AG04450 (cell line): ENCODE measurements at regions not wholly inside any gene's neighbourhood (a gene's known extent, or its start where the extent isn't known, plus 50 kb on each side); places are given as distances from the start of the nearest gene placed in this dataset.

ENCODE experiments used
- CTCF ChIA-PET: fragments of 300-600, 350-600 bp; formaldehyde crosslinking; extraction: SDS; loops from one replicate; lab custom pipeline; 2022; ENCODE audit warnings: antibody characterized with exemption, inconsistent platforms; lab: Charles Lee
- POLR2A ChIA-PET: fragments of 350-600 bp; formaldehyde crosslinking; extraction: SDS; loops from one replicate; lab custom pipeline; 2021; ENCODE audit warnings: antibody characterized with exemption, inconsistent platforms; lab: Yijun Ruan, JAX
- DNase-seq: peaks from one replicate; pipeline ENCODE4 v3.0.0-alpha.2; 2011; ENCODE audit warnings: low read depth, low spot score
- H3K27ac ChIP-seq: one replicate; pipeline ENCODE4 v1.5.1; 2012; ENCODE audit warnings: low read depth, low read length, control low read depth
- H3K27me3 ChIP-seq: one replicate; pipeline ENCODE4 v1.6.0; 2012; ENCODE audit warnings: low read length; ENCODE audit not compliant: control insufficient read depth, insufficient read depth
- H3K4me3 ChIP-seq: 2 replicates; pipeline ENCODE4 v1.5.1; 2011; ENCODE audit warnings: mild to moderate bottlenecking, low read depth, low read length, control low read depth
- H3K9me3 ChIP-seq: 2 replicates; pipeline ENCODE4 v1.5.1; 2012; ENCODE audit warnings: low read length; ENCODE audit not compliant: control insufficient read depth, insufficient read depth
- CTCF ChIP-seq: IDR thresholded peaks from 2 replicates; pipeline ENCODE4 v1.5.1; 2011; ENCODE audit warnings: low read depth, low read length, control low read depth, inconsistent platforms

- no peak for TF ChIP-seq CTCF
- H3K9me3 ChIP-seq, result peaks cover 95% of the 10 kb centered on the region
- ChIA-PET POLR2A (no interaction called here), CTCF (no interaction called here)
- no peak overlapping the region for H3K4me3 ChIP-seq
- no peaks in the 10 kb centered on the region for H3K27me3 ChIP-seq
- DNase-seq, result no peak
- H3K27ac ChIP-seq, result no peak overlapping the region
Measured at GRCh38 chr22:48561676-48562075, 1266.0 kb downstream of the BRD1 start.

- Histone ChIP-seq H3K27ac (no peak overlapping the region), H3K27me3 (no peaks in the 10 kb centered on the region), H3K9me3 (peaks cover 95% of the 10 kb centered on the region), H3K4me3 (no peak overlapping the region)
- ChIA-PET CTCF (no interaction called here), POLR2A (no interaction called here)
- TF ChIP-seq CTCF, result no peak
- no peak for DNase-seq
Measured at GRCh38 chr22:48560836-48561235, 1266.8 kb downstream of the BRD1 start.

DNA sequence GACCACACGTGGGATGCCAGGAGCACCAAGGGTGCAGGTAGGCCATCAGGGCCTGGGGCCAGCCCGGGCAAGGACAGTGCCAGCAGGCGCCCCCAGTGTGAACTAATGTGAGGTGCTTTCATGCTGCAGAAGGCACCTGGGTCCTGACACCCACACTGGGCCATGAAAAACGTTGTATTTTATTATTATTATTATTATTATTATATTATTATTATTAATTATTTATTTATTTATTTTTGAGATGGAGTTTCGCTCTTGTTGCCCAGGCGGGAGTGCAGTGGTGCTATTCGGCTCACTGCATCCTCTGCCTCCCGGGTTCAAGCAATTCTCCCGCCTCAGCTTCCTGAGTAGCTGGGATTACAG, 1267.3 kb downstream of the BRD1 start:
- TF ChIP-seq CTCF, result no peak
- Histone ChIP-seq H3K4me3 (no peak overlapping the region), H3K27ac (no peak overlapping the region), H3K27me3 (no peaks in the 10 kb centered on the region), H3K9me3 (peaks cover 95% of the 10 kb centered on the region)
- DNase-seq, result no peak
- ChIA-PET POLR2A (no interaction called here), CTCF (no interaction called here)

DNA sequence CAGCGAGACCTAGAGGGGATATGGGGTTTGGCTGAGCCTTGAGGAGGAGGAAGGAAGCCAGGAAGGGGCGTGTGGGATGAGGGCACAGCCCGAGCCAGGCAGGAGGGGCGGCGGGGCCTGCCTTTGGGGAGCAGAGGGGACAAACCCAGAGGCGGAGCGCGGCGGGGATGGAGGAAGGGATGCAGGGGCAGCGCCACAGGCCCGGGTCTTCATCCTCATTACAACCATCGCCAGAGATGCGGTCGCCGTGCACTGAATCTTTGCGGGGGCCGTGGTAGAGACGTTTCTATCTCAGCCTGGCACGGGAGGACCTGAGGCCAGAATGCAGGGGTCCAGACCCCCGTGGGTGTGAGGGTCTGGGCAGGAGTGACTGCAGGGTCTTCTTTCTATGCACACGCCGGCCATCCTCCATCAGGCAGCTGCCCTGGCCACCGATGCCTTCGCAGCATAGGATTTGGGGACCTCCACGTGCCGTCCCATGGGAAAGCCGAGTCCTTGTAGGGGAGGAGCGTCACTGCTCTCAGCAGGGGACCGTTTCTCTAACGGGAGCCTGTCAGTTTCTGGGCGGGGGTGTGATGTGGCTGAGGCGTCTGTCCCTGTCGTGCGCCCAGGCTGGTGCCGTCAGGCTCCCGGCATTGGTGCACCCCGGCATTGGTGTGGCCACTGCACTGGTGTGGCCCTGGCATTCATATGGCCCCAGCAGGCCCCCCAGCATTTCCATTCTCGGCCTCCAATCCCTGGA, 1267.9 kb downstream of the BRD1 start:
- ChIA-PET CTCF (no interaction called here), POLR2A (no interaction called here)

More for the DNA sequence above, 1267.9 kb downstream of the BRD1 start:
- Histone ChIP-seq H3K27me3 (no peaks in the 10 kb centered on the region), H3K27ac (no peak overlapping the region), H3K9me3 (peaks cover 95% of the 10 kb centered on the region), H3K4me3 (no peak overlapping the region)
- no peak for DNase-seq
- no peak for TF ChIP-seq CTCF
